Neural progenitor cell (in vitro differentiated cells): ENCODE measurements at regions not wholly inside any gene's neighbourhood (a gene's known extent, or its start where the extent isn't known, plus 50 kb on each side); places are given as distances from the start of the nearest gene placed in this dataset.

ENCODE experiments used
- CTCF ChIP-seq: fragments of 200-600 bp; sonication (generic); IDR thresholded peaks from 2 replicates; pipeline ENCODE4 v1.5.1; 2017; ENCODE audit warnings: antibody characterized with exemption, mild to moderate bottlenecking
- EZH2 ChIP-seq: fragments of 200-600 bp; sonication (generic); IDR thresholded peaks from 2 replicates; pipeline ENCODE4 v1.6.1; 2017; ENCODE audit warnings: antibody characterized with exemption, mild to moderate bottlenecking, moderate library complexity
- EZH2phosphoT487 ChIP-seq: fragments of 200-600 bp; sonication (generic); IDR thresholded peaks from 2 replicates; pipeline ENCODE4 v1.6.1; 2017; ENCODE audit warnings: antibody characterized with exemption

GRCh38 chr2:226358688-226359087 is 440.9 kb downstream of the IRS1 start:
- no peak for TF ChIP-seq CTCF
- TF ChIP-seq EZH2: no peak
- no peak for TF ChIP-seq EZH2phosphoT487
